ENCODE measurements at regions not wholly inside any gene's neighbourhood (a gene's known extent, or its start where the extent isn't known, plus 50 kb on each side); places are given as distances from the start of the nearest gene placed in this dataset.

- TF ChIP-seq, protein P1, sequence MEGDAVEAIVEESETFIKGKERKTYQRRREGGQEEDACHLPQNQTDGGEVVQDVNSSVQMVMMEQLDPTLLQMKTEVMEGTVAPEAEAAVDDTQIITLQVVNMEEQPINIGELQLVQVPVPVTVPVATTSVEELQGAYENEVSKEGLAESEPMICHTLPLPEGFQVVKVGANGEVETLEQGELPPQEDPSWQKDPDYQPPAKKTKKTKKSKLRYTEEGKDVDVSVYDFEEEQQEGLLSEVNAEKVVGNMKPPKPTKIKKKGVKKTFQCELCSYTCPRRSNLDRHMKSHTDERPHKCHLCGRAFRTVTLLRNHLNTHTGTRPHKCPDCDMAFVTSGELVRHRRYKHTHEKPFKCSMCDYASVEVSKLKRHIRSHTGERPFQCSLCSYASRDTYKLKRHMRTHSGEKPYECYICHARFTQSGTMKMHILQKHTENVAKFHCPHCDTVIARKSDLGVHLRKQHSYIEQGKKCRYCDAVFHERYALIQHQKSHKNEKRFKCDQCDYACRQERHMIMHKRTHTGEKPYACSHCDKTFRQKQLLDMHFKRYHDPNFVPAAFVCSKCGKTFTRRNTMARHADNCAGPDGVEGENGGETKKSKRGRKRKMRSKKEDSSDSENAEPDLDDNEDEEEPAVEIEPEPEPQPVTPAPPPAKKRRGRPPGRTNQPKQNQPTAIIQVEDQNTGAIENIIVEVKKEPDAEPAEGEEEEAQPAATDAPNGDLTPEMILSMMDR (IDR thresholded peaks at IDR 0.05): no peak
- no peak for TF ChIP-seq POLR2A (IDR thresholded peaks at IDR 0.05)
Observed at GRCh38 chr12:88367231-88367630, 213.0 kb downstream of the KITLG start.

Measured in adrenal gland (tissue), 5 donors.